ENCODE measurements at regions not wholly inside any gene's neighbourhood (a gene's known extent, or its start where the extent isn't known, plus 50 kb on each side); places are given as distances from the start of the nearest gene placed in this dataset.

- Histone ChIP-seq H3K27me3 (replicated peaks; ENCODE audit: insufficient read depth, low read depth, low read length, poor library complexity) (no peaks in the 10 kb centered on the region), H3K4me3 (ENCODE audit: low read depth, low read length, poor library complexity, severe bottlenecking) (no peak overlapping the region), H3K27ac (ENCODE audit: low read depth, low read length, poor library complexity, severe bottlenecking) (no peak overlapping the region), H3K4me1 (ENCODE audit: insufficient read depth, low read length, poor library complexity, severe bottlenecking) (no peaks in the 10 kb centered on the region), H3K36me3 (ENCODE audit: insufficient read depth, low read length, poor library complexity, severe bottlenecking) (no peaks in the 10 kb centered on the region), H3K9me3 (ENCODE audit: low read depth, low read length, poor library complexity, severe bottlenecking) (no peaks in the 10 kb centered on the region)
- CTCF ChIA-PET: no interaction called here
- intact Hi-C loops (cut with micrococcal nuclease; ENCODE audit: unreplicated experiment): no loop called here
- POLR2A ChIA-PET (ENCODE audit: low non-redundant PET): no interaction called here
- TF ChIP-seq EZH2 (IDR thresholded peaks at IDR 0.05; ENCODE audit: borderline replicate concordance, low read depth, low read length, poor library complexity, severe bottlenecking) (no peak), CTCF (conservative IDR thresholded peaks at IDR 0.05; ENCODE audit: low read depth, low read length) (no peak)
- no TSS peak for BruUV-seq (replicated peaks)
- no peak for DNase-seq (ENCODE audit: low spot score)
These were observed 181.7 kb upstream of the GDF10 start for GRCh38 chr10:47118326-47118725.

DNA sequence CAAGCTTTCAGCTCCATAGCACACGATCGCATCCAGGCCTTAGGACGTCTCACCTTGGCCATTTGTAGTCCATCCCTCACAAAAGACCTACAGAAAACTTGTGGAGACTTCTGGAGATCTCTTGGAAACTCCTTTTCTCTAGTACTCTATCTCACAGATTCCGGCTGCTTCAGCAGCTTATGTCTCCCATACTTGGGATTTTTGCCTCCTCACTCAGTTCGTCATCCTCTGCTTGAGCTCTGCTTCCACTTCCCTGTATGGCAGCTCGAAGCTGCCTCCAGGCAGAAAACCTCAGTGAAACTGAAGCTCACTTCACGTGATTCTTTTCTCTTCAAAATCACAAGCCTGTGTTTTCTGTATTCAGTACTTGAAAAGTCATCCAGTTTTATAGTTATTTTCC lies 178.7 kb upstream of the GDF10 start:
- H3K27ac ChIP-seq (ENCODE audit: low read depth, low read length, poor library complexity, severe bottlenecking): no peak overlapping the region
- H3K36me3 ChIP-seq (ENCODE audit: insufficient read depth, low read length, poor library complexity, severe bottlenecking): no peaks in the 10 kb centered on the region
- H3K9me3 ChIP-seq (ENCODE audit: low read depth, low read length, poor library complexity, severe bottlenecking): no peaks in the 10 kb centered on the region
- BruUV-seq (replicated peaks): no TSS peak
- no peak for TF ChIP-seq CTCF (conservative IDR thresholded peaks at IDR 0.05; ENCODE audit: low read depth, low read length)
- no peaks in the 10 kb centered on the region for H3K4me1 ChIP-seq (ENCODE audit: insufficient read depth, low read length, poor library complexity, severe bottlenecking)
- no peak for DNase-seq (ENCODE audit: low spot score)
- H3K4me3 ChIP-seq (ENCODE audit: low read depth, low read length, poor library complexity, severe bottlenecking): no peak overlapping the region
- ChIA-PET CTCF (no interaction called here), POLR2A (ENCODE audit: low non-redundant PET) (no interaction called here)
- intact Hi-C loops (cut with micrococcal nuclease; ENCODE audit: unreplicated experiment): no loop called here
- no peaks in the 10 kb centered on the region for H3K27me3 ChIP-seq (replicated peaks; ENCODE audit: insufficient read depth, low read depth, low read length, poor library complexity)

DNA sequence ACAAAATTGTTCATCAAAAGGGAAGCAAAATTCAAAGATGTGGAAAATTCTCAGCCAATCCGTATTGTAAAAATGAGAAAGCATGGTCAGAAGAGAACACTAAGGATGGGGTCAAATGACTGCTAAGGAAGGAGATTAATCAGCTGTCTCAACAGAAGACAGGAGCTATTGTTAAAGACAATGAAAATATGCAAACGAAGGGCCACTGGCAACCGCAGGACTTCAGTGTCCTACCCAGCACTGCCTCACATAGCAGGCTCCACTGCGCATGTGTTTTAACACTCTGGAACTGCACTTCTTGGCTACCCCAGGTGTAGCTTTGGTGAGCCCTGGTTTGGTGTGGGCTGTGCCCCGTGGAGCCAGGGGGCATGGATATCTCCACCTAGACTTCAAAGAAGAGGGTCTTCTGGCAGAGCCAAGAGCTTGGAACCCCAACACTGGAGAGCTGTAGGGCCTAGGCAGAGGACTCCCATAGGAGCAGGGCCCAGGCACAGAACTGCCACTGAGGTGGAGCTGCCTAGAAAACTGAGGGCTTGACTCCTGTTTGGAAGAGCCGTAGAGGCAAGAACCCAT lies 176.2 kb upstream of the GDF10 start:
- Histone ChIP-seq H3K9me3 (ENCODE audit: low read depth, low read length, poor library complexity, severe bottlenecking) (no peaks in the 10 kb centered on the region), H3K4me1 (ENCODE audit: insufficient read depth, low read length, poor library complexity, severe bottlenecking) (no peaks in the 10 kb centered on the region), H3K4me3 (ENCODE audit: low read depth, low read length, poor library complexity, severe bottlenecking) (no peak overlapping the region), H3K27me3 (replicated peaks; ENCODE audit: insufficient read depth, low read depth, low read length, poor library complexity) (no peaks in the 10 kb centered on the region), H3K36me3 (ENCODE audit: insufficient read depth, low read length, poor library complexity, severe bottlenecking) (no peaks in the 10 kb centered on the region), H3K27ac (ENCODE audit: low read depth, low read length, poor library complexity, severe bottlenecking) (no peak overlapping the region)
- BruUV-seq (replicated peaks): no TSS peak
- CTCF ChIA-PET: no interaction called here
- POLR2A ChIA-PET (ENCODE audit: low non-redundant PET): no interaction called here
- no peak for TF ChIP-seq EZH2 (IDR thresholded peaks at IDR 0.05; ENCODE audit: borderline replicate concordance, low read depth, low read length, poor library complexity, severe bottlenecking)
- TF ChIP-seq CTCF (conservative IDR thresholded peaks at IDR 0.05; ENCODE audit: low read depth, low read length): no peak
- no peak for DNase-seq (ENCODE audit: low spot score)
- intact Hi-C loops (cut with micrococcal nuclease; ENCODE audit: unreplicated experiment): no loop called here
